ENCODE measurements at regions not wholly inside any gene's neighbourhood (a gene's known extent, or its start where the extent isn't known, plus 50 kb on each side); places are given as distances from the start of the nearest gene placed in this dataset.
A peak's percentile ranks its signal among the peaks of the same experiment; 100 is the strongest.

- no peak for DNase-seq (ENCODE audit: low spot score)
- in situ Hi-C loops (cut with HindIII; ENCODE audit: low sequenced_read_pairs) = no loop called here
These were observed 294.2 kb upstream of the ZMIZ1 start for GRCh38 chr10:78774614-78774998.

DNA sequence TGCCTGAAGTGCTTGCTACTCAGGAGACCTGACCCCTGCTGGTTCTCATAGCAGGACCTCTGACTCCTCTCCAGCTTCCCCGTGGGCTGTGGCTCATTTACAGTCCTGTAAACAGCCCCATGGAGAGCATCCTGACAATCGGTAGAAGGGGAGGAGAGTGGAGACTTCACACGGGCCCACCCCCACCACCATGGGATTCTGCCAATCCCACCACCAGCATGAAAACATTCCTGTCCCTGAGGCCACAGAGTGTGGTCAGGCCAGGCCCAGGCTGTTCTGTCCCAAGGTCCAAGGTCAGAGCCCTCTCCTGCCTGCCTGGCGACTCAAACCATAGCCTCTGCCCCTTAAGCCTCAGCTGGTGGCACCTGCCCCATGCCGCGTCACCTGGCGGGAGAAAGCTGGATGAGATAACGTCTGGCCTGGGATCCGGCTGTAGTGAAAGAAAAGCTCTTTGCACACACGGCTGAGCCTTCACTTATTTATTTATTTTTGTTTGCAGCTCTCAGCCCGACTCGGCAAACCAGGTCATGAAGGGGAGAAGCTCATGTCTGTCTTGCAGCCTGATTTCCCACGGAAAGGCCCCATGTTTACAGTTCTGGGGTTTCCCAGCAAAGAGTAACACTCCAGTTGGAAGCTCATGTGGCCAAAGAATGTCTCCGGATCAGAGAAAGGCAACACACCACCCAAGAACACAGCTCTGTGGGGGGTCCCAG lies 293.6 kb upstream of the ZMIZ1 start:
- DNase-seq (ENCODE audit: low spot score) = no peak
- in situ Hi-C loops (cut with HindIII; ENCODE audit: low sequenced_read_pairs) = no loop called here

GRCh38 chr10:78775891-78776290 lies 292.9 kb upstream of the ZMIZ1 start:
- no peak for DNase-seq (ENCODE audit: low spot score)
- in situ Hi-C loops (cut with HindIII; ENCODE audit: low sequenced_read_pairs) = no loop called here

DNA sequence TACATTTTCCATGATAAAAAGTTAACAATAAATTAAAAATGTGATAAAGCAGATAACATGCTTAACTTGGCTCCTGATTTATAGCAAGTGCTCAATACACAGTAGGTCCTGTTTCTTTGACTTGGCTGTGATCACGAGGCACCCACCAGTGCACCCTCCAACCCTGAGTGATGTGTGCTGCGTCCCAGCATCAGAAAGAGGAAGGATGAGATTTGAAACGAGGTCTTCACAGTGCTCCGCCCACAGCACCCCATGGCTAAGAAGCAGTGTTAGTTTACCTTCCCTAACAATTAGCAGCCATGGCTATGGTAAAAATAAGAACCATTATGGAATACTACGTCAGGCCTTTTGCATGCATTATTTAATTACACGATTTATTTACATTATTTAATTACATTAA lies 292.0 kb upstream of the ZMIZ1 start:
- in situ Hi-C loops (cut with HindIII; ENCODE audit: low sequenced_read_pairs) = no loop called here

DNA sequence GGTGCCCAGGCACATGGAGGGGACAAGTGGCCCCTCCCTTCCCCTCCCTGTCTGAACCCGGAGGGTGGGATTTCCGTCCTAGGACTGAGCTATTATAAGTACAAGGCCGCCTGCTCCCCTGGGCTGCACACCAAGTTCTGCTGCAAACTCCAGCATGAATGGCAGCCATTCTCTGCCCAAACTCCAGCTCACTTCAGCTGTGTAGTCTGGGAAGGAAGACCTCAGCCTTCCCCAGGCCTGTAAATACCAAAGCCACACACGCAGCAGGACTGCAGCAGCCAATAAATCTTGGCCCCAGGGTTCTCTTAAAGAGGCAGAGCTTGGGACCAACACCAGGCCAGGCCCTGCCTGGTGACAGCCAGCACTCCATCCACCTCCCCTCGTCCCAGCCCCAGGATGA lies 291.3 kb upstream of the ZMIZ1 start:
- DNase-seq (ENCODE audit: low spot score) = peak; percentile 40
- in situ Hi-C loops (cut with HindIII; ENCODE audit: low sequenced_read_pairs) = no loop called here

More for the DNA sequence above, 292.0 kb upstream of the ZMIZ1 start:
- DNase-seq (ENCODE audit: low spot score) = no peak

DNA sequence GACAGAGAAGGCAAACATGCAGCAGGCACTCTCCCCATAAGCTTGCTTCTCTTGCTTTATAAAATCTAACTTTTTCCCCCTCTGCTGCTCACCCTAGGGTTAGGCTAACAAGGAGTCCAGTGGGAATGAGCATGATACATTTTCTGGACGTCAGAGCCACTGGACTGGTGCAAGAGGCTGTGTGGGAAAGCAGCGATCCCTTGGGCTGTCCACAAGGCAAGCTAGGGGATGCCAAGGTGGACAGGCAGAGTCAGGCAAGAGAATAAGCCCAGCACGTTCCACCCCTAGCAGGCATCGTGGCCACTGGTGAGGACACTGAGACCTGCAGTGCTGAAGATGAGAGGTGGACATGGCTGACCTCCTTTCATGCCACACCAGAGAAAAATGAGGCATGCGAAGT lies 290.9 kb upstream of the ZMIZ1 start:
- no peak for DNase-seq (ENCODE audit: low spot score)
- in situ Hi-C loops (cut with HindIII; ENCODE audit: low sequenced_read_pairs) = no loop called here

GRCh38 chr10:78778444-78779338 lies 290.1 kb upstream of the ZMIZ1 start:
- DNase-seq (ENCODE audit: low spot score) = no peak

GRCh38 chr10:78779339-78779955 lies 289.3 kb upstream of the ZMIZ1 start:
- DNase-seq (ENCODE audit: low spot score) = no peak
- in situ Hi-C loops (cut with HindIII; ENCODE audit: low sequenced_read_pairs) = no loop called here

More at GRCh38 chr10:78778444-78779338, 290.1 kb upstream of the ZMIZ1 start:
- in situ Hi-C loops (cut with HindIII; ENCODE audit: low sequenced_read_pairs) = no loop called here

DNA sequence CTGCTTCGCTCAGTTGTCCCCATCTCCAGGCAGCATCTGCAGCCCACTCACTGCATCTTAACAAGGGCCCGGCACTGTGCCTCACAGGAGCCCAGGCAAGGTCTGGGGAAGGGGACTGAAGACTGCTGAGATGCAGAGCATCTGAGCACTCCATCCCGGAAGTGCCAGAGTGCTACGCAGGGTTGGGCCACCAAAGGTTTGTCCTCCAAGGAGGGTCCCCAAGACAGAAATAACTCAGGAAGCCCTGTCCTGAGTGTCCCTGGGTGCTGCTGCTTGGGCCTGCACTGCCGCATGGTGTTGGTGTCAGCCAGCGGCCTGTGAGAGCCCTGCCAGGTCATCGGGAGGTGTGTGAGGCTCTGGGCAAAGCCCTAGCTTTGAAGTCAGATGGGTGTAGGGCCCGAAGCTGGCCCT lies 288.2 kb upstream of the ZMIZ1 start:
- no peak for DNase-seq (ENCODE audit: low spot score)
- in situ Hi-C loops (cut with HindIII; ENCODE audit: low sequenced_read_pairs) = no loop called here

- in situ Hi-C loops (cut with HindIII; ENCODE audit: low sequenced_read_pairs) = no loop called here
These were observed 287.4 kb upstream of the ZMIZ1 start for GRCh38 chr10:78781251-78781913.

DNA sequence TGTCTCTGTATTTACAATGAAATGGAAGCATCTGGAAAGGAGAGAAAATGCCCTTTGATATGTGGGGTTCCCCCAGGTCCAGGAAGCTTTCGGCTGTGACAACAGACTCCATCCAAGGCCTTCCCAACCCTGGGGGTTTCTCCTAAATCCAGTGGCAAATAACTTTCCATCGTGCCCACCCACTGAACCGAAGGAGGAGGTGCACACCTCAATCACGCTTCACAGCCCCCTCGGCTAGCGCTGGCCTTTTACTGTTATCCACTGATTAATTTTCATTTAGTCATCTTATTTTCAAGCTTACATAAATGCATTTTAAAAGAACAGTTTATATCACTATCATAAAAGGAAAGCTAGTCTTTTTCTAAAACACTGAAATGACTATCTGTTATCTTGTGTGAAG lies 286.8 kb upstream of the ZMIZ1 start:
- DNase-seq (ENCODE audit: low spot score) = no peak
- in situ Hi-C loops (cut with HindIII; ENCODE audit: low sequenced_read_pairs) = no loop called here

More at GRCh38 chr10:78781251-78781913, 287.4 kb upstream of the ZMIZ1 start:
- DNase-seq (ENCODE audit: low spot score) = no peak

GRCh38 chr10:78782441-78782840 lies 286.3 kb upstream of the ZMIZ1 start:
- in situ Hi-C loops (cut with HindIII; ENCODE audit: low sequenced_read_pairs) = no loop called here
- DNase-seq (ENCODE audit: low spot score) = no peak

DNA sequence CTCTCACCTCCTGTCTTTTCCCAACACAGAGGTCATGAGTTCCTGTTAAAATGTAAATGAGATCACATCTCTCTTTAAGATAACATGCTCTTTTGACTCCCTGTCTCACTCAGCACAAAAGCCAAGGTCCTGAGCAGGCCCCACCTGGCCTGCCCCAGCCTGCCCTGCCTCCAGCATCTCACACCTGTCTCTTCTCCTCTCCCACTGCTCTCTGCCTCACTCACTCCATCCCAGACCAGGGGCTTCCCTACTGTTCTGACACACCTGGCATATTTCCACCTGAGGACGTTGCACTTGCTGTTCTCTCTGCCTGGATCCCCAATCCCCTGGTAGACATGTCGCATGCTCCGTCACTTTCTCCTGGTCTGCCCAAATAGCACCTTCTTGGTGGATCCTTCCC lies 285.0 kb upstream of the ZMIZ1 start:
- DNase-seq (ENCODE audit: low spot score) = no peak
- in situ Hi-C loops (cut with HindIII; ENCODE audit: low sequenced_read_pairs) = no loop called here

- no peak for DNase-seq (ENCODE audit: low spot score)
- in situ Hi-C loops (cut with HindIII; ENCODE audit: low sequenced_read_pairs) = no loop called here
These were observed 284.2 kb upstream of the ZMIZ1 start for GRCh38 chr10:78784546-78784945.

DNA sequence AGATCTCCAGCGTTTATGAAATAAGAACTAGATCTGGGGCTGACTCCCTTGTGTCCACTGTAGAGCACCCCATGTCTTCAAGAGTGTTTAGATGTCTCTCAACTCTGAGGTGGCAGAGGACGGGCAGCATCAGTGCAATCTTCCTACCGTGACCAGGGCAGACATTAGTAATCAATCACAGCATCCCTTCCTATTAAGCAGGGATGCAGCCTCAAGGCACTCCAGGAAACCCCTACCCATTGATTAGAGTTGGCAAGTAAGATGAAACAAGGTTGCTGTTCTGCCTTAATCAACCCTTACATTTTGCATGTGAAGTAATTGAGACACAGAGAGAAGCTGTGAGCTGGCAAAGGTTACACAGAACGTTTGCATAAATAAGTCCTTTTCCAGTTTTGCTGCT lies 283.7 kb upstream of the ZMIZ1 start:
- DNase-seq (ENCODE audit: low spot score) = no peak
- in situ Hi-C loops (cut with HindIII; ENCODE audit: low sequenced_read_pairs) = no loop called here

- no peak for DNase-seq (ENCODE audit: low spot score)
- in situ Hi-C loops (cut with HindIII; ENCODE audit: low sequenced_read_pairs) = no loop called here
These were observed 282.8 kb upstream of the ZMIZ1 start for GRCh38 chr10:78785991-78786390.

- in situ Hi-C loops (cut with HindIII; ENCODE audit: low sequenced_read_pairs) = no loop called here
- DNase-seq (ENCODE audit: low spot score) = no peak
These were observed 281.6 kb upstream of the ZMIZ1 start for GRCh38 chr10:78787125-78787524.

DNA sequence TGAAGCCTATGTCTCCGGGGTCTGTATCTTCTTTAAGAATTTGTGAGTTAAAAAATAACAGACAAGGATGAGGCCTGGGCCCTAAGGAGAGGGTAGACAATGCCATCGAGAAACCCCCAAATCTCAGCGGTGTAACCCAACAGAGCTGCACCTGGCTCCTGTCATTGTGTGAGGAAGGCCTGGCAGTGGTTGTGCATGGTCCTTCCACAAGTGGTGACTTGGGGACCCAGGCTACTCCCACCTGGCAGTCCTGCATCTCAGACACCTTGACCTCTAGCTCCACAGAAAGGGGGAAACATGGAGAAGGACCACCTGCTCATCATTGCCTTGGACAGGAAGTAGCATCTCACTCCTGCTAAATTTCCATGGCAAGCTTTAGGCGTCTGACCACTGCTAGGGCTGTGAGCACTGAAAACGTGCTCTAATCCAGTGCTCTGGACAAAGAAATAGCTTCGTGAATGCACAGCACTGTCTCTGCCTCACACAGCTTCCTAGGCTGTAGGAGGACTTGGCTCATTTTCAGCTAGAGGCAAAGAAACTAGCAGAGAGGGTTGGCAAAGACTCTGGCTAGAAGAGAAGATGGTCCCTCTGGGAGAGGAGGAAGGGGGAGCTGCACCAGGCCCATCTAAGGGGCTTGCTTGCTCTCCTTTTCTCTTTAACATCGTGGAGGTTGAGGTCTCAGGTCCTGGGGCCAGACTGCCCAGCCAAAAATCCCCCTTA lies 273.9 kb upstream of the ZMIZ1 start:
- in situ Hi-C loops (cut with HindIII; ENCODE audit: low sequenced_read_pairs) = no loop called here

More for the DNA sequence above, 273.9 kb upstream of the ZMIZ1 start:
- no peak for DNase-seq (ENCODE audit: low spot score)
